Loucy (cell line): ENCODE measurements at regions not wholly inside any gene's neighbourhood (a gene's known extent, or its start where the extent isn't known, plus 50 kb on each side); places are given as distances from the start of the nearest gene placed in this dataset.

Experiments used
- EZH2phosphoT487 ChIP-seq: fragments of 200-600 bp; IDR thresholded peaks from 2 replicates; pipeline ENCODE4 v1.6.1; 2018; ENCODE audit warnings: antibody characterized with exemption, mild to moderate bottlenecking, moderate library complexity, borderline replicate concordance
- TF ChIP-seq, protein P1 (sequence below): fragments of 200-600 bp; sonication (generic); conservative IDR thresholded peaks from 2 replicates; pipeline ENCODE4 v1.5.1; 2014; ENCODE audit warnings: mild to moderate bottlenecking, antibody characterized with exemption, low read length

DNA sequence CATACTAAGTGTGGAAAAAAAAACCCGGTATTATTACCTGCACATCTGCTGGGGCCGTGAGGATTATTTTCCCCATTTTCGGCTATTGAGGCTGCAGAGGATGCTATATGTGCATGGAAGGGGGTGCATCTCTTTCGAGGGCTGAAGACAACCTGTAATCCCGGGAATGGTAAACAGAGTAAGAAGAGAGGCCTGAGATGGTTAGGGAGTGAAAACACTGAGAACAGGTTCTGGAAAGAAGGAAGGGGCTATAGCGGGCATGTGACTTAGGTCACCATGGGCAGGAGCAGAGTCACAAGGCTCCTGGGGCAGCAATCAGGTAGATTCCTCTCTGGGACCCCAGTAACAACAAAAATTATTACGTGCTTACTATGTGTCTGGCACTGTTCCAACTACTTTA is 299.1 kb downstream of the RRAGC start:
- TF ChIP-seq, protein P1, sequence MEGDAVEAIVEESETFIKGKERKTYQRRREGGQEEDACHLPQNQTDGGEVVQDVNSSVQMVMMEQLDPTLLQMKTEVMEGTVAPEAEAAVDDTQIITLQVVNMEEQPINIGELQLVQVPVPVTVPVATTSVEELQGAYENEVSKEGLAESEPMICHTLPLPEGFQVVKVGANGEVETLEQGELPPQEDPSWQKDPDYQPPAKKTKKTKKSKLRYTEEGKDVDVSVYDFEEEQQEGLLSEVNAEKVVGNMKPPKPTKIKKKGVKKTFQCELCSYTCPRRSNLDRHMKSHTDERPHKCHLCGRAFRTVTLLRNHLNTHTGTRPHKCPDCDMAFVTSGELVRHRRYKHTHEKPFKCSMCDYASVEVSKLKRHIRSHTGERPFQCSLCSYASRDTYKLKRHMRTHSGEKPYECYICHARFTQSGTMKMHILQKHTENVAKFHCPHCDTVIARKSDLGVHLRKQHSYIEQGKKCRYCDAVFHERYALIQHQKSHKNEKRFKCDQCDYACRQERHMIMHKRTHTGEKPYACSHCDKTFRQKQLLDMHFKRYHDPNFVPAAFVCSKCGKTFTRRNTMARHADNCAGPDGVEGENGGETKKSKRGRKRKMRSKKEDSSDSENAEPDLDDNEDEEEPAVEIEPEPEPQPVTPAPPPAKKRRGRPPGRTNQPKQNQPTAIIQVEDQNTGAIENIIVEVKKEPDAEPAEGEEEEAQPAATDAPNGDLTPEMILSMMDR = no peak
- no peak for TF ChIP-seq EZH2phosphoT487
